Vagina (tissue), 2 donors: ENCODE measurements at regions not wholly inside any gene's neighbourhood (a gene's known extent, or its start where the extent isn't known, plus 50 kb on each side); places are given as distances from the start of the nearest gene placed in this dataset.

Experiments used
- CTCF ChIP-seq, 3 experiments: fragments of 450-650 bp in 2 of 3; fragments of 200-600 bp in 1 of 3; sonication (generic) in 1 of 3; IDR thresholded peaks; one replicate each; pipeline ENCODE4 v1.5.1; 2017 to 2019; ENCODE audit warnings: antibody characterized with exemption in 3 of 3, mild to moderate bottlenecking in 2 of 3, moderate library complexity in 2 of 3
- POLR2A ChIP-seq, 2 donors: fragments of 450-650 bp; IDR thresholded peaks; one replicate each; pipeline ENCODE4 v1.6.1; 2017; ENCODE audit warnings: antibody characterized with exemption in 2 of 2, mild to moderate bottlenecking in 2 of 2, moderate library complexity in 2 of 2
- POLR2AphosphoS5 ChIP-seq, 2 donors: sonication (generic); formaldehyde crosslinking; IDR thresholded peaks; one replicate each; pipeline ENCODE4 v1.9.0; 2017; ENCODE audit warnings: antibody characterized with exemption in 2 of 2, mild to moderate bottlenecking in 2 of 2, low read depth in 1 of 2; ENCODE audit not compliant: insufficient read depth in 1 of 2

- TF ChIP-seq CTCF (IDR thresholded peaks at IDR 0.05): no peak
- TF ChIP-seq POLR2A (IDR thresholded peaks at IDR 0.05): no peak
- no peak for TF ChIP-seq POLR2AphosphoS5 (IDR thresholded peaks at IDR 0.05; ENCODE audit: insufficient read depth in 1 of 2, low read depth in 1 of 2)
These were observed 87.9 kb upstream of the WASF3 start for GRCh38 chr13:26469602-26470001.
